ENCODE measurements at regions not wholly inside any gene's neighbourhood (a gene's known extent, or its start where the extent isn't known, plus 50 kb on each side); places are given as distances from the start of the nearest gene placed in this dataset.

DNA sequence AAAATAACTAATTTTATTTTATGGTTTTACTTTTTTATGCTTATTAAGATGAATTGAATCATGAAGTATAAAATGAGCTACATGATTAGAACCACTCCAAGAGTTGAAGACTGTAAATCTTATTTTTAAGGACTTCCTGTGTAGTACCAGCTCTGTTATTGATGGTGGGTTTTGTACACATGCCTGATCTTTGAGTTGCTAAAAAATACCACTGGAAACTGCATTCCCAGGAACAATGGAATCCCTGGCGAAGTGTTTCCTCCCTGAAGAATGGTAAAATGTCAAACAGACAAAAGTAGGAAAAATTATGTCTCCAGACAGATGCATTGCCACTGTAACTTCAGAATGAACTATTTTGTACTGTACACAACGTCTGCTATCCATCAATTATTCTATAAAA lies 935.4 kb upstream of the TENM3 start:
- DNase-seq (ENCODE audit: extremely low read depth, low read depth, low spot score) = no peak

DNA sequence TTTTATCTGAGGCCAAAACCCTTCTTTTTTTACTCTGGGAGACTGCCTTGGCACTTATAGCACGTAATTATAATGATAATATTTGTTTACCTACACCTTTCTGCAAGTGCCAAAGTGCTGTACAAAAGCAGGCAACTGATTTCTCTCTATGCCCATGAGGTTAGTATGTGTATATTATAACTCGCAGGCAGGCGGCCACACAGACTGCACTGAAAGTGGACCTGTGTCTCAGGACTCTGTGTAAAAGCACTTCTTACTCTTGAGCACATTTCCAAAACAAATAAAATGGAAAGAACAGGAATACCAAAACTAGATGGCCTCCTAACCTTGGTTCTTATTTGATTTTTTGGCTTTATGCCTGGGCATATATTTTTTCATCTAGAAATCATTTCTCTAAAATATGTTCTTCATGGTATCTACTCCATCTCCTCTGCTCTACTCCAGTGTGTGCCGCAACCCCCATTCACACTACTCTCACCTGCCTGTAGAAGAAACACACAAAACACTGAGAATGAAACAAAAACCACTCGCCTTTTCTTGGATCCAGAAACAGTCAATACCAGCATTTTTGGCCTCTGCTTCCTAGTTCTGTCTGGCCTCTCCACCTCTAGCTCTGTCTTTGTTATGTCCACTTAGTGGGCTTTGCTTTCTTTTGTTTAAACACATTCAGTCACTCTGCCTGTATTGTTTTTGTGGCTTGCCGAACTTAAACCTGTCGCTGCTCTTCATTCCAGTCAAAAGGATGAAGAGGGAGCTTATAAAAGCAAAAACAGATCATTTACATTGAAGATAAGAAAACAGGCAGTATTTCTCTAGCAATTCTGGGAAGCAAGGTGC lies 934.5 kb upstream of the TENM3 start:
- DNase-seq (ENCODE audit: extremely low read depth, low read depth, low spot score) = no peak

DNA sequence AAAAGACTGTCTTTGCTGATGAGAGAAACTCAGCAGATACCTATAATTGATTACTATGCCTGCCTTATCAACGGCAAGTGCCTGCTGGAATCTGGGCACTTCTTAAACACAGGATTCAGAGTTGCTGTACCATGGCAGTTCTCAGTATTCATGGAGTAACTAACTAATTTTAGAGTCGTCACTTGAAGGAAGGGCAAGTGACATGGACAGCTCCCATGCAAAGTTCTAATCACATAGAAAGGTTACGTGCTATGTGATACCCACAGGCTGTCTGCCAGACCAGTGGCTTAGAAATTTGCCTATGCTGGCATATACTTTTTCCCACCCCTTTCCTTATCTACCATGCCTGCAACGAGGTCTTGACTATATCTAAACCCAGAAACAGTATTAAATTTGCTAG lies 931.1 kb upstream of the TENM3 start:
- DNase-seq (ENCODE audit: extremely low read depth, low read depth, low spot score) = no peak

DNA sequence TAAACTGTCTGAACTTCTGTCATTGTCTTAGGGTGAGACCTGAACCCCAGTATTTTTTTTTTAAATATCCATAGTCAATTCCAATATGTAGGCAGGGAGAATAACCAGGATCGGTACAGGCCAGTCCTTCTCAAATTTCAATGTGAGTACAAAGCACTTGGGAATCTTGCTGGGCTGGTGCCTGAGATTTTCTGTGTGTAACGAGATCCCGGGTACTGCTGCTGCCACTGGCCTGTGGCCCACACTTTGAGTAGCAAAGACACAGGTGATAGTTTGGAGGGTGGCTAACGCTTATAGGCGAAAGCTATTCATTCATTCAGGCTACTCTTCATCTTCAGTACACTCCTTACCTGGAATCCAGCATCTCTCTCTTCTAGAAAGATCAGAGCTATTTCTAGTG lies 923.6 kb upstream of the TENM3 start:
- no peak for DNase-seq (ENCODE audit: extremely low read depth, low read depth, low spot score)

DNA sequence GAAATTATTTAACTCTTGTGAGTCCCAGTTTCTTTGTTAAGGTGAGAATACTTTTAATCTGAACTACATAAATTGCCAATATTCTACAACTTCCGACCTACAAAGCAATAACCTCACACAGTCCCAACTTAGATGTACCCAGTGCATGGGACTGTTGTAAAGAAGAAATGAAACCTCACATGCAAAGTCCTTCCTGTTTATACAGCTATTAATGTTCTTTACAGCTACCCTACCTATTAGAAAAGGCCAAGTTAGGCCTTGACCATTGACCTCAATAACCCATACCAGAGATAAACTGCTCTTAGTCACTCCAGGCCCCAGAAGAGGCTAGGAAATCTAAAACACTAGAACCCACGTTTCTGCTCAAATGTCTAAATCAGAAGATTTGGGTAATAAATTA lies 920.1 kb upstream of the TENM3 start:
- DNase-seq (ENCODE audit: extremely low read depth, low read depth, low spot score) = no peak

DNA sequence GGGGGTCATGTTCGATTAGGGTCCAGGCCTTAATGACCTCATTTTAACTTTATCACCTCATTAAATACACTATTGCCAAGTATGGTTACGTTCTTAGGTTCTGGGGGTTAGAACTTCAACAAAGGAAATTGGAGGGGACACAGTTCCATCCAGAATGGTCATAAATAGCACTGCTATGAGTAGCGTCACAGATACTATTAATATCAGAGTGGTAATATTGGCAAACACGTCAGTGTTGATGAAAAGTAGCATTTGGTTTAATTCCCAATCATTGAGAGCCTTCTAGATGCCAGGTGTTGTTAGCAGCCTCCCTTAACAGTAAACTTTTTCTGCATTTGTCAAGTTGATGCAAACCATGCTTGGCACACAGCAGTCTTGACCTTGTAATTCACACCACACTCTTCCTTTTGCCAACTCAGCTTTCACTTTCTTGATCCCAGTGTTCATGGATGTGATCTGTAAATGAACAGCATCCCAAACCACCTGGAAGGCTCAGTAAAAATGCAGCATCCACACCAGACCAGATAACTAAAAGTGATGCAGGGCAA lies 912.5 kb upstream of the TENM3 start:
- DNase-seq (ENCODE audit: extremely low read depth, low read depth, low spot score) = no peak

DNA sequence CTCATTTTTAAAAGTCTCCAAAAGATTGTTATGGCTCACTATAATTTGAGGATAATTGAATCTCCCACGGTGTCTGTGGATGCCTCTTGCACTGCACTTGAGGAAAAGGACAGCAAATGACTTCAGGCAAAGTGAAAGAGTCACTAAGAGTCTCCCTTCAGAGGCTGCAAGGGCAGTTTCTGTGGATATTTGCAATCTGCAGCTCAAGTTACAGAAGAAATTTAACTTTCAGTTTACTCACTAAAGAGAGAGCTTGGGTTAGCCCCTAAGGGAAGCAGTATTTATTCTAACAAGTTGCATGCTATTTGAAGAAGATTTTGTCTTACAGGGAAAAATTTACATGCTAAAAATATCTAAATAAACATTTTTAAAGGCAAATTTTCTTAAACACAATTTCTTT lies 912.0 kb upstream of the TENM3 start:
- no peak for DNase-seq (ENCODE audit: extremely low read depth, low read depth, low spot score)

DNA sequence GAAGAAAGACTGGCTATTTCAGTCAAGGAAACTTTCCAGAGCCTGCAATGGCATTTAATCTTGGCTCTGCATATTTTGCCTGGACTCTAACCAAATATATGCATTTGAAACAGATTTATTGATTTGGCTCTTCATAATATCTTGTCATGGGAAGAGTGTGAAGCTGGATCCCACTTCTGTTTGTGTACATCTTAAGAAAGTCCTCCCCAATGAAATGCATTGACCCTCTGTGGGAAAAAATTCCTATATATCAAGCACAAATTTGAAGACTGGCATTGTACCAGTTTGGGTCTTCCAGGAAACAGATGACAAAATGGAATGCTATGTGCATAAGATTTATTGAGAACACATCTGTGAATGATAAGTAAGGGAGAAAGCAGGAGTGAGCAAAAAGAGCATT lies 897.3 kb upstream of the TENM3 start:
- no peak for DNase-seq (ENCODE audit: extremely low read depth, low read depth, low spot score)

DNA sequence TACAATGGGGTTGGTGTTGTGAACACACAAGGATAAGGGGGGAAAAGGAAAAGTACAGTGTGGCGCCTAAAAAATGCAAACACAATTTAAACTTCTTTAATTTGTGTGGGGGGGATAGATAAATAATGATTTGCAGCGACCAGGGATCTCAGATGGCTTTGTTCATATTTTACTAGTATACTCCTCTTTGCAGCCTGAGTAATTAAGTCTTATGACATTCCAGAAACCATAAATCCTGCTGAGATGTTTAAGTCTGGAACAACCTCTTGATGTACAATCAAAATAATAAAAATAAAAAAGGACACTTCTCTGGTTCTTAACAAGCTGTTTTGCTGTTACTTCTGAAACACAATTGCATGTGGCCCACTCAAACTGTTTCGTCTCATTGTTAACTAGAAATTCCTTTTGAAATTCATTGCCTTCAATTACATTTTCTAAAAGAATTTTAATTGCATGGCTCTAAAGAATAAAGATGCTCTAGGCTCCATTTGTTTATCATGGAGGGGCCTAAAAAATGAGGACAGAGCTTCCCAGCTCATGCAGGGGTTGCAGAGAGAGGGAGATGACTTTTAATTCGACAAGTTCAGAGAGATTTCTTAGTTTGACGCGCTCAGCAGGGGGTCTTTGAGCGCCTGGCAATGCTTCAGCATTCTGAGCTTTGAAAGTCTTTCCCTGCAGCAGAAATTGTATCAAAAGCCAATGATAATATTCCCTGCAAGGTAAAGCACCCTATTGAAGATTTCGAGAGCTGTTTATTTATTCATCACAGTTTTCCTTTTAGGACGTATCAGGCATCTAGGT lies 892.4 kb upstream of the TENM3 start:
- DNase-seq (ENCODE audit: extremely low read depth, low read depth, low spot score) = no peak

DNA sequence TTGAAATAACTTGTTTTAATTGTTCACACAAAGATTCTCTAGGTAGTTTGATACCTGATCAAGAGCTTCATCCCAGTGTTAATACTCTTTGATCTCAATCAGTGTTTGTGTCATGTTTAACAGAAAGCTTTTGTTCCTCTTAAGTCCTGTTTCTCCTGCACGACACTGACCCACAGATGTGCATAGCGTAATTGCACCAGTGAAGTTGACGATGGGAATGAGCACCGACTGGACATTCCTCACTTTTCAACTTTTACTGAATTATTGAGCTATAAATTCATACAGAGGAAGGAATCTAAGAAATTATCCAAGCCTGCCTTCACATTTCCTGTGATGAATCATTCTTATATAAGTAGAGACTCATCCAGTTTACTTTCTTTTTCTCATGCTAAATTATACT lies 878.7 kb upstream of the TENM3 start:
- DNase-seq (ENCODE audit: extremely low read depth, low read depth, low spot score) = no peak

DNA sequence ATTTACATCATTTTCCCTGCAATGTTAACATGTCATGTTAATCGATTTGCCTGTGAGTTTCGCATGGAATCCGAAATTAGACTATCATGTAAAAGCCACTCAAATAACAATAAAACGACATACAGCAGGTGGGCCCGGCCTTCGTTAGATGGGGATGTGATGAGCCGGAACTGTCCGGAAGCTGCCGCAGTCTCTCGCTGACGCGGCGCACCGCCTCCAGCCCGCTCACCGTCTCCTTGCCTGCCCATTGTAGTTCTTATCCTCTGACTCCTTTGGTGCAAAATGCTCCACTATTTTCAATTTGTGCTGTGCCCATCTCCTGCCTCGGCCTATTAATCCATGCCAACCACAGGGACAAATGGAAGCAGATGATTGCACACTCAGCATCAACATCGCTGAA lies 877.5 kb upstream of the TENM3 start:
- DNase-seq (ENCODE audit: extremely low read depth, low read depth, low spot score) = no peak

DNA sequence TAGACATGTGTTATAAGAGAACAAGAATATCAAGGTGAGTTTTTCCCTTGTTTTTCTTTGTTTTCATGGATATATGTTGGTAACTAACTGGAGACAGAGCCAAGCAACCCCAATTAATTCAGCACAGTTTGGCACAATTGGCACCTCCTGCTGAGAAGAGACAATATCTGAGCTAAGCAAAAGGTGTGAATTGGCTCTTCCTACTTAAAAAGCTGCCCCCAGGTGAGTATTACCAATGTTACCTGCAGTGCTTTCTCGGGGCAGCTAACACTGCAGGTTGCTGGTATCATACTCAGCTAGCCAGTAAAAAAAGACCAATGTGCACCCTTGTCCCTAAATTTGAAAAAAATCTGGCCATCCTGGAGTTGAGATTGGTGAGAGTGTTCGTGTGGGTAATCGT lies 871.2 kb upstream of the TENM3 start:
- no peak for DNase-seq (ENCODE audit: extremely low read depth, low read depth, low spot score)

DNA sequence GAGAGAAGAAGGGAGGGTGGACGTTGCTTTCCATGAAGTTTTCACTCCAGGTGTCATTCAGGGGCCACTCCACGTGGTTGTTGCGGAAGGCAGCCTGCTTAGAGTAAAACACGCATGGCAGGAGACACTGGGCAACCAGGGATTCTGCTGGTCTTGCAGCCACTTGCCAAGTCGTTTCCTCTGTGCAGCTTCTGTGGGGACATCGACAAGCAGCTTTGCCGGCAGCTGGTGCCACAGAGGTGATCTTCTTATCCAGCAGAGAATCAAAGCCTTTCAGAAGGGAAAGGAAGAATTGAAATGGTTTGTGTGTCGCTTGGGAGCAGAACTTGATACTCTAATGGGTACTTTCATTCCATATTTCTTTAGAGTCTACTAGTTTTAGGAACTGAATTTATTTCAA lies 867.1 kb upstream of the TENM3 start:
- no peak for DNase-seq (ENCODE audit: extremely low read depth, low read depth, low spot score)

DNA sequence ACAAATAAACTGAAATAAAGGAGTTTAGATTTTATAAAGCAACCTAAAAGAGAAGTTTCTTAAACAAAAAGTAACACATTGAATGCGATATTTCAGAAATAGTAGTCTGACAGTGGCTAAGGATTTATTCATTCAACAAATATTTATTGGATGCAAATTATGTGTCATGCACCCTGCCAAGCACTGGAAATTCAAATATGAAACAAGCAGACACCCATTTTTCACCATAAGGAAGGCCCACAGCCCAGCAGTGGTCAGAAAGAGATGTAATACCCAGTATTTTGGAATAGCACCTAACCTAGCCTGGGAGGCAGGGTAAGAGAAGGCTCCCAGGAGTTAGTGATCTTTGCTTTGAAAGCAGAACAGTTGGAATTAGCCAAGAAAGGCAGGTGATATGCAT lies 855.1 kb upstream of the TENM3 start:
- DNase-seq (ENCODE audit: extremely low read depth, low read depth, low spot score) = no peak

DNA sequence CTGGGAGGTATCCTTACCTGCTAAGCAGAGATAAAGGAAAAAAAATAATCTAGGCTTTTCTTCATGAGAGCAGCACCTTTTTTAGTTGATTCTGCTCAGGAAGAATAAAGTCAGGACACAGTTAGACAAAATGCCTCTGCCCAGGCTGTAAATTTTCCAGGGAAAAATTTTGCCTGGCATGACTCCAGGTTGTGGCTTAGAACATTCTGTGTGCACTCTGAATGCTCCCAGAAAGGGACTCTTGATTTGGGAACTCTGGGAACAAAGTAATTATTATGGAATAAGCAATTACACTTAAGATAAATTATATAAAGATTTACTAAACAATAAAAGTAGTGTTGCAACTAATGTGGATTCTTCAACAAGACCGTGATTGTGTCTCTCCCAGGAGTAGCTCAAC lies 826.2 kb upstream of the TENM3 start:
- no peak for DNase-seq (ENCODE audit: extremely low read depth, low read depth, low spot score)

DNA sequence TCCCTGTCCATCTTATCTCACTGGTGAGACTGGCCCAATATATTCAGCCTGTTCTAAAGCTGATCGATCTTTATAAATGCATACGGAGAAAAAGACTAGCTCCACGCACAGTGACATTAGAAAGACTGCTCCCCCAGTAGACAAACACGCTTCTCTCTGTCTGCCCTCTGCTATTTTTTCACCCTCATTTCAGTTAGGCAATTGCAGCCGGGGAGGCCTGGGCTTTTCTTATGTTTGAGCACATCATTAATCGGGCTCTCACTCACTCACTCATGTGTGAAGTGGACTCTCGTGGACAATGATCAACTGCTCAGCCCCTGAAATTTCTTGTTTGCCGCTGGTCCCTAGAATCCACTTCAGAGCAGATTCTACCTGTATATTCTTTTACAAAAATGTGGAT lies 824.7 kb upstream of the TENM3 start:
- DNase-seq (ENCODE audit: extremely low read depth, low read depth, low spot score) = no peak

DNA sequence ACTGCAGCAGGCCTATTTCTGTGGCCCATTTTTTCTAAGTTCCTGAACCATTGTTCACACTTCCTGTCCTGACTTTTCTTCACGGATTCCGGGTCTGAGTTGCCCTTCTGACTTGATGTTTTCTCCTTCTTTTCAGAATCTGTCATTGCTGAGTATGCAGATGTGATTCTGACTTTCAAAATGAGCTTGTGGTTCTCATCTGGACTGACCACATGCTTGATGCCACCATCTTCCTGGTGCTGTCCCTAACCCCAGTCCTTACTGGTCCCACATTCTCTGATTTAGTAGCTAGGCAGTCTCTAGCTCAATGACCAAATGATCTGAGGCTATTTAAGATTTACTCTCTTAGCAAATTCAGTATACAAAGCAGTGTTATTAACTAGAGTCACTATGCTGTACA lies 822.3 kb upstream of the TENM3 start:
- DNase-seq (ENCODE audit: extremely low read depth, low read depth, low spot score) = no peak

DNA sequence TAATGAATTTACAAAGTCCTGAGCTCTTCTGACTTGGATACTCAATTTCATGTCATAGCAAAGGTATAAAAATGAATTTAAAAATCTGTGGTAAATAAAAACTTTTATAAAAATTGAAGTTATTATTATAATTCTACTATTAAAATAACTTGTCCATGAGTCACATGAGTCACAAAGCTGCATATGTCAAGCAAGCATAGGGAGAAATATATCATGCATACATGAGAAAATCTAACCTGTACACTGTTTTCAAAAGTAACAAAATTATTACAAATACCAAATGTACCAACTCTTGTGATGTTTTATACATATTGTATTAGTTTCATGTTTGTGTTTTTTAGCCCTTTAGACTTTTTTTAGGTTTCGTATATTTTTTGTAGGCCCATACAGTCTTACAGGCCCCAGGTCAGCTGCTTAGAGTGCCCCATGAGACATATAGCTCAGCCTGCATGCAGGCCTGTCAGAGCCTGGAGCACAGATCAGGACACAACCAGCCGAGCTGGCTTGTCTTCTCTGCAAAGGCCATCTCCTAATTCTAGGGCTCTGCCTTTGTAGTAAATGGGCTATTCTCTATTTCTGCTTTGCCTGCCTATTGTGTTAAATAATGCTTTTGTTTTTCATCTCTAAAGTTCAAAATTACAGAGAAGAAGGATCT lies 818.7 kb upstream of the TENM3 start:
- no peak for DNase-seq (ENCODE audit: extremely low read depth, low read depth, low spot score)

DNA sequence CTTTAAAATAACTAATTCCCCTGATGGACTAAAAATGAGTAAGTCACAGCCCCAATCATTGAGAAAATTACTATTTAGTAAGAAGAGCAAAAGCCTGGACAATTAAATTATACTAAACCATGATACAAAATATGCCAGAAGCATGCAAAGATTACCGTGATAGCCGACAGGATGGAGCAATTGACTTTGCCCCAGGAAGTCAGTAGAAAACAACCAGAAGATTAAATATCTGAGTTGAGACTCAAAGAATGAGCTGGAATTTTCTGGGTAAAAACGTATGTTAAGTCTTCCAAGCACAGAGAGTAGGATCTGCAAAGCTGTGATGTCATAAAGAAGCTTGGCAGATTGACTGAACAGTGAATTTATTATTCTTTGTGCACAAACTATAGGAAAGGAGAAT lies 816.1 kb upstream of the TENM3 start:
- no peak for DNase-seq (ENCODE audit: extremely low read depth, low read depth, low spot score)

DNA sequence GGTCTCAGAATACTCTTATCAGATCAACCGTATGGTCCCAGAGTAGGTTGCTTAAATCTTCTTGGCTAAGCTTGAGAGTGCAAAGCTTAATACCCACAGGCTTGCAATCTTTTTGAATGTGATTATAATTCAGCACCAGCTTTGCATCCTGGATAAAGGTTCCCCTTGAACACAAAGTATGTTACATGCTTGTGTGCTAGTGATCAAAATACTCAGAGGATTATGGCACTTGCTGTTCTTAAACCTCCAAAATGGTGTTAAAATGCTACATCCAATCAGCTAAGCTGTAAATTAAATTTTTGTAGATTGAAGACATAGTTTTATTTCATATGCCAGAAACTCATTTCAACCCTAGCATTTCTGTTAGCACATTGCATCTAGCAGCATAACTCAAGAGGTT lies 812.2 kb upstream of the TENM3 start:
- no peak for DNase-seq (ENCODE audit: extremely low read depth, low read depth, low spot score)

DNA sequence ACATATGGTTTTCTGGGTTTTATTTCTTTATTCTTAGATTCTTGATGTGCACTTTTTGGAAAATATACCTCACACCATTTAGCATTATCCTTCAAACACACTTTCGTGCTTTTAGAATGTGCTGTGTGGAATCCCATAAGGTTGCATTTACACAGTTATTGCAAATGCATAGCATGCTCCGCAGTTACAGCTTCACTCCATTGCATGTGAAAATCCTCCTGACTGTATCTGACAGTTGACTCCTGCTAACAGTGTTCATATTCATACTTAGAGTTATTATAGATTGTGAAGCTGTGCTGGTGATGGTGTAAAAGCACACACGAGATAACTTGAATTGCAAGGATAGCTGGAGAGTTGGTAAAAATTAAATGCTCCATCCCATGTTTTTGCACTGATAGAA lies 811.5 kb upstream of the TENM3 start:
- DNase-seq (ENCODE audit: extremely low read depth, low read depth, low spot score) = no peak

DNA sequence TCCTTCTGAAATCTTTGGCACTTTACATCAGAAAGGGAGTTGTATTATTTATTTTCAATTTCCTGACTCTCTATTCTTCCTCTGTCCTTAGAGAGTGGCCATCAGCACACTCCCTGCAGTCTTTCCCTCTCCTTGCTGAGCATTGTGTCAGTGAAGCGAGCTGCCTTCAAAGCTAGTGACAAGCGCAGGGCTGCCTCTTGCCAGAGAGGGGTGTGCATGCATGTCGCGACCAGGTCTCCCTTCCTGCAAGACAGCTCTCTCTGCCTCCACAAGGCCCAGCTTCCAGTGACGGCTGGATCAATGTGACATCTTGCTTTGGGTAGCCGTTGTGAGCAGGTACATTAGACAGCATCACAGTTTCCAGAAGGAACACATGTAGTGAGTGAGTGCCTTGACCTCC lies 810.9 kb upstream of the TENM3 start:
- no peak for DNase-seq (ENCODE audit: extremely low read depth, low read depth, low spot score)
